IPS-11a (cell line): ENCODE measurements at regions not wholly inside any gene's neighbourhood (a gene's known extent, or its start where the extent isn't known, plus 50 kb on each side); places are given as distances from the start of the nearest gene placed in this dataset.

Experiments
- H3K4me3 ChIP-seq: one replicate; pipeline ENCODE4 v1.5.1; 2013; ENCODE audit warnings: low read depth, low read length, control low read depth

DNA sequence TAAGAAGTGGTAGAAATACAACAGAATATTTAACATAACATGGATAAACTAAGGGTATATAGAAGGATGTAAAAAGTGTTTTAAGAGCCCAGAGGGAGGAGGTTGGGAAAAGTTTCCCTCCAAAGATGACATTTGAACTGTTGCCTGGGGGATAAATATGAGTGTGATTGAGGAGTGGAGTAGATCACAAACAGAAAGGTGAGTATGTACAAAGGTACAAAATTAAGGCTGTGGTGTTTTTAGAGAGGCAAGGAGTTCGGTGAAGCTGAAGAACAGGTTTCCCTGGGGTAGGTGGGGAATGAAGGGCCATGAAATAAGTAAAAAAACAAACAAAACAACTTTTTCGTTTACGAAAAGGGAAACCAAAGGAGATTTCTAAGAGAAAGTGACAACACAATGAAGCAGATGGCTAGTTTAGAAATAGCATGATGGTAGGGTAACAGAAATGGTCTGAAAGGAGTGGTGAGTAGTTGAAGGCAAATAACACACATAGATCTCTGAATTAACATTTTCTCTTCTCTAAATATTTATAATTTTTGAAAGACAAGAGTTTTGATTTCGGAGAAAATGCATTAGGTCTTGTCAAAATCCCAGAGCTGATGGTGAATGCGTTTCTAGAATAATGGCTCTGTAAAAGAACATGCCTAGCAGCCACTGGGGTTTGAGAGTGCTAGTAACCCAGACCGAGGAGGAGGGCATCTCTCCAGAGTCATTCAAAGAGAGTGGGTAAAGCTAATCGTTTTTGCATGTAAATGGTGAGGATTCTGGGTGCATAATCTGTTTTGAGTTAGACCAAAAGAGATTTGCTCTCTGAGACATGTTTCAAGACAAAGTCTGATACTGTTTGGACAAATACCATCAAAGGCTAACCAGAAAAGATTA, 240.4 kb upstream of the DCN start:
- no peak overlapping the region for H3K4me3 ChIP-seq

GRCh38 chr12:91422127-91422526, 239.5 kb upstream of the DCN start:
- no peak overlapping the region for H3K4me3 ChIP-seq

DNA sequence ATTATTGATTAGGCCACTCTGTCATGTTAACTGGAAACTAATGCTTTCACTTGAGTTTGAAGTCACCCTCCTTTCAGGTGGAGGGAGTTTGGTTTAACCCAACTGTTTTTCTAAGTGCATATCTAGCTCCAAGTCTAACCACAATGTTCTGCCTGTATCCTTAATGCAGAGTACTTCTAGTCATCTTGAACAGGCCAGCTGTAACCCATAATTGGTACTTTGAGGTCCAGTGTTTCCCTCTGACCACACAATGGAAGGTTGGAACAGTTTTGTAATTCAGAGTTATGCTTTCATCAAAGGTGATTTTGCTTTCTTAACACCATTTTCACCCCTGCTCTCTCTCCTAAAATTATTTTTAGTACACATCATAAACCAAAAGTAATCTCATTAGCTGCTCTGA, 237.2 kb upstream of the DCN start:
- H3K4me3 ChIP-seq: no peak overlapping the region

DNA sequence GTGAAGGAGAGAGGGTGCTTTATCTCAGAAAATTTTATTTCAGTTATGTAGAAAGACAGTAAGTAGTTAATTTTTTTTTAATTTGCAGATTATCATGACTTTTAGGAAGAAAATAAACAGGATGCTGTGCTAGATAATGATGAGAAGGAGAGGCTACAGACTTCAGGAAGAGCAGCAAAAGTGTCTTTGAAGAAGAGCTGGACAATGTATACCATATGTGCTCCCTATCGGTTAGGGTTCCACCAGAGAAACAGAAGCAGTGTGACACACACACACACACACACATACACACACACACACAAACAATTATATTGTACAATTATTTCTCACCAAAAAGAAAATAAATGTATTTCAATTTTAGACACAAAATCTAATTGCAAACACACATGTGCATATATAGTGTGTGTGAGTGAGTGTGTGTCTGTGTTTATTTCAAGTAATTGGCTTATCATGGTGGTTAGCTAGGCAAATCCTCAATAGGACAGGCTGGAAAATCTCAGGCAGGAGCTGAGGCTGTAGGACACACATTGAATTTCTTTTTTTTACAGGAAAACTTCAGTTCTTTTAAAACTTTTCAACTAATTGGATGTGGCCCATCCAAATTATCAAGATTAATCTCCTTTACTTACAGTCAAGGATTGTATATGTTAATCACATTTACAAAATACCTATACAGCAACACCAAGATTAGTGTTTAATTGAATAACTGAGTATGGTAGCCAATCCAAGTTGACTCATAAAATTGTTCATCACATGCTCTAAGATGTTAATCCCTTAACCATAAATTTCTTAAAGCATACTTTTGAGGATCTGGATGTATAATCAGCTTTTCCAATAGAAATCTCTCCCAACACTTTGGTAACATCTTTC, 235.8 kb upstream of the DCN start:
- H3K4me3 ChIP-seq: no peak overlapping the region

- no peak overlapping the region for H3K4me3 ChIP-seq
Observed at GRCh38 chr12:91417650-91418049, 235.0 kb upstream of the DCN start.

- no peak overlapping the region for H3K4me3 ChIP-seq
Observed at GRCh38 chr12:91414636-91415035, 232.0 kb upstream of the DCN start.

DNA sequence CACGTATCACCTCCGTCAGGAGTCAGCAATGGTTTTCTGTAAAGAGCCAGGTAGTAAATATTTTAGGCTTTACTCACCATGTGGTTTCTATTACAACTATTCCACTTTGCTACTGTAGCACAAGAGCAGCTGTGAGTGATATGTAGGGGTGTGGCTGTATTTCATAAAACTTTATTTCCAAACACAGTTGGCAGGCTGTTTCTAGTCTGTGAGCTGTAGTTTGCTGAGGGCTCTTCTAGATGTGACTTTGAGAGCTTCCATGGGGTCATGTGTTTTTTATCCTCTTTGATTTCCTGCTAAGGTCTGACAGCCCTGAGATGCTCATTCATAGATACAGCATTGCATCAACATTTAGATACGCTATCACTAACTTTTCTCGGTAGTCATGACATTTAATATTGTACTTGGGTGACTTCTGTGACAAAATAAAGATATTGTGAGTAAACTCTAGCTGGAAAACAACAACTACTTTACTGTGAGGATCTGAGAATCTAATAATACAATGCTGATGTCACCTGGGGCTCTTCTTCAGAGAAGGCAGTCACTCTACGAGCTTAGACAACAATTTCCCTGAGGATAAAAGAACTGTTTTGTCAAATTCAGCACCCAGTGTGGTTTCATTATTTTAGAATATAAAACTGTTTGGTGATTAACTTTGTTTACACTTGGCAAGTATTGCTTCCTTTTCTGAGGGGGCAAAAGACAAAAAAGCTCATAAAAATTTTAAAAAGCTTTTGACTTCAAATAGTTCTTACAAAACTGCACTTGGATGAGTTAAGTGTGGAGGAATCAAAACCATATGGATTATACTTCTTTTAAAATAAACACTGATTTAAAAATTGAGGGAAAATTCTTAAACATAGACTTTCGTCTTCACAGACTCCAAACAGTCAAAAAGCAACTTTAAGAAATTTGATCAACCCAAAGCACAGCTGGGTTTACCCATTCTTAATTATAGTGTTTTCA, 231.2 kb upstream of the DCN start:
- H3K4me3 ChIP-seq: no peak overlapping the region

DNA sequence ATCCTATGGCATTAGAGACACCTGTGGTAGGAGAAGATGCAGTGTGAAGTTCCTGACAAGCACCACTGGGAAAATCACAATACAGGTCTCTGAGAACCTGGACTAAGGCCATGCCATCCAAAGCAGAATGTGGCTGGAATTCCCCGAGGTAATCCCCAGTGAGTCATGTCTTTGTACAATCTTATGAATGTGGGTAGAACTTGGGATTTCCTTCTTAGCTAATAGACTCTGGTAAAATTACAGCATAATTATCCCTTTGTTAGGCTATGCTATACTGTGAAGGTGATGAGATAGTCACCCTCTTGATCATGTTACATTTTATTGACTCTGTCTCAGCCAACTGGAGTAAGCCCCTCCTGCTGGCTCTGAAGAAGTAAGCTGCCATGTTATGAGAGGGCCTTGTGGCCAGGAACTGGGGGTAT, 224.3 kb upstream of the DCN start:
- H3K4me3 ChIP-seq: no peak overlapping the region

DNA sequence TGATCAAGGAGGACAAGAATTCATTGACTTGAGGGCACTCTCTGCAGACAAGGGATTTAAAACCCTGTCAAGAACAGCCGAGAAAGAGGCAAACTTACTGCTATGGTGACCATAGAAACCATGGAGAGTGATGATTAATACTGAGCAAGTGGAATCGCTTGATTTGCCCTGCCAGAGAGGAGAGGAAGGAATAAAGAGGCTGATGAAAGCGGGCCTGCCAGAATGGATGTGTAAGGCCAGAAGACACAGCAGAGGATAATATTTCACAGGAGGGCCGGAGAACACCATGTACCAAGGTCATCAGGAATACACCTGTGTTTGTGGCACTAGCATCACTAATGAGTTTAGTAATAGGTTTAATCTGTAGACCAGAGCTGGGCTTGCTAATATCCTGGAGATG, 221.8 kb upstream of the DCN start:
- H3K4me3 ChIP-seq: no peak overlapping the region

GRCh38 chr12:91401190-91401589, 218.6 kb upstream of the DCN start:
- no peak overlapping the region for H3K4me3 ChIP-seq

DNA sequence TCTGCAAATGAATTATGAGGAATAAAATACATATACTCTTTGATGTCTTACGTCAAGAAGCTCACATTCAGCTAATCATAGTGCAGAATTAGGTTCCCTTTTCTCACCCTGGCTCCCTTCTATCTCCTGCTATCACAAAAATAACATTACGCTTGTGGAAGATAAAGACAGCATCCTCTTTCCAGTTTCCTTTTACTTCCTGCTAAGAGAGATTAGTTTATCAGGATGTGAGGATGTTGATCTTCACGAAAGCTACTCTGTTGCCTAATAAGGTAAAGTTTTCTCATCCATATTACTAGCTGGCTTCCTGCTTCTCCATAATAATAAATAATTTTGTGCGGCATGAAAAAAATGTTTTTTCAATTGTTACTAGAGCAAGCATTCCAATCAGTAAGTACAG, 217.7 kb upstream of the DCN start:
- no peak overlapping the region for H3K4me3 ChIP-seq

DNA sequence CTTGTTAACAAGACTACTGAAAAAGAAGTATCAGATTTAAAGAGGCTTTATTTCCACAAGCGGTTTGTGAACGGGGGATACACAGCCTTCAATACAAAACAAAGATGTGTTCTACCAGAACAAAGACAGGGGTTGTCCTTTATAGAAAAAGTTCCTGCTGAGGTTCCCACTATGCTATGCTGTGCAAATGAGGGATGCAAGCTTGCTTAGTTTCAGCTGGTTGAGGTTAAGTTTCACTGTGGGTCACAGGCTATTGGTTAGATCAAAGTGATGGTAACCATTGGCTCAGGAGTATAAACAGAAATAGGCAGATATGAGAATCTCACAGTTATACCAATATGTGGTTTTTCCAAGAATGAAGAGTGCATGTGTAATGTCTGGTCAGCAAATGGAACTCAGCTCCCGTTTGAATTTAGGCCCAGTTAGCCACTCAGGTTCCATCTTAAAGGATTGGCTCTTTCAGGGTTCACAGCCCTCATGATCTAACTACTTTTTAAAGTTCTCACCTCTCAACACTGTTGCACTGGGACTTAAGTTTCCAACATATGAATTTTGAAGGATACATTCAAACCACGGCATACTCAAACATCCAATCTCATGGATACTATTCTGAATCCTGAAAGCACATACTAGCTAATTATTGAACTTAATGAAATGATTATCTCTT, 215.4 kb upstream of the DCN start:
- no peak overlapping the region for H3K4me3 ChIP-seq

- H3K4me3 ChIP-seq: no peak overlapping the region
Observed at GRCh38 chr12:91396293-91396692, 213.7 kb upstream of the DCN start.

DNA sequence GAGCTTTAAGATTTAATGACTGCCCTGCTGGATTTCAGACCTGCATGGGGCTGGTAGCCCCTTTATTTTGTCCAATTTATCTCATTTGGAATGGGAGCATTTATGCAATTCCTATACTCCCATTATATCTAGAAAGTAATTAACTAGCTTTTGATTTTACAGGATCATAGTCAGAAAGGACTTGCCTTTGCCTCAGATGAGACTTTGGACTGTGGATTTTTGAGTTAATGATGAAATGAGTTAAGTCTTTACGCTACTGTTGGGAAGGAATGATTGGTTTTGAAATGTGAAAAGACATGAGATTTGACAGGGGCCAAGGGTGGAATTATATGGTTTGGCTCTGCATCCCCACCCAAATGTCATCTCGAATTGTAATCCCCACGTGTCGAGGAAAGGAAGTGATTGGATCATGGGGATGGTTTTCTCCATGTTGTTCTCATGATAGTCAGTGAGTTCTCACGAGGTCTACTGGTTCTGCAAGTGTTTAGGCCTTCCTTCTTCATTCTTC, 213.1 kb upstream of the DCN start:
- H3K4me3 ChIP-seq: no peak overlapping the region

DNA sequence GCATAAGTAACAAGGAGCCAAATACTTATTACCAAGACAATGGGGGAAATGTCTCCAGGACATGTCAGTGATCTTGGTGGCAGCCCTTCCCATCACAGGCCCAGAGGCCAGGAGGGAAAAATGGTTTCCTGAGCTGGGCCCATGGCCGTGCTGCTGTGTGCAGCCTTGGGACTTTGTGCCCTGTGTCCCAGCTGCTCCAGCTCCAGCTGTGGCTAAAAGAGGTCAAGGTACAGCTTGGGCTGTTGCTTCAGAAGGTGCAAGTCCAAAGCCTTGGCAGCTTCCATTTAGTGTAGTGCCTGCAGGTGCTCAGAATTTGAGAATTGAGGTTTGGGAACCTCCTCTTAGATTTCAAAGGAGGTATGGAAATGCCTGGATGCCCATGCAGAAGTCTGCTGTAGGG, 212.3 kb upstream of the DCN start:
- no peak overlapping the region for H3K4me3 ChIP-seq

DNA sequence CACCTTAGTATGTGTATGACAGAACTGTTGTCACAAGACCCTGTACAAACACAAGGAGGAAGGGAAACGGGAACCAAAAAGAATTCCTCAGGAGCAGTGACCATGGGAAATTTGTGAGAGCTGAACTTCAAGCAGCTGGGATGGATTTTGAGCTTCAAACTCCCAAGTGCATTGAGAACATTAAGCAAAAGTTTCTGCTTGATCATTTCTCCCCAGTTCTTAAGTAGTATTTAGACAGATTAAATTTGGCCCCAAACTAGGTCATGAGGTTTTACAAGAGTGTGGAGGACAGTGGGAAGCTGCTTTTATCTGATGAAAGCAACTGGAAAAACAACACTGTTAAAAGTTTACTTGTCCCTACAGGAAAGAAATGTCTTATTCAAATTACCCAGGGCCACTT, 206.0 kb upstream of the DCN start:
- no peak overlapping the region for H3K4me3 ChIP-seq

GRCh38 chr12:91387461-91388134, 205.0 kb upstream of the DCN start:
- H3K4me3 ChIP-seq: no peak overlapping the region

GRCh38 chr12:91384806-91385205, 202.2 kb upstream of the DCN start:
- no peak overlapping the region for H3K4me3 ChIP-seq

DNA sequence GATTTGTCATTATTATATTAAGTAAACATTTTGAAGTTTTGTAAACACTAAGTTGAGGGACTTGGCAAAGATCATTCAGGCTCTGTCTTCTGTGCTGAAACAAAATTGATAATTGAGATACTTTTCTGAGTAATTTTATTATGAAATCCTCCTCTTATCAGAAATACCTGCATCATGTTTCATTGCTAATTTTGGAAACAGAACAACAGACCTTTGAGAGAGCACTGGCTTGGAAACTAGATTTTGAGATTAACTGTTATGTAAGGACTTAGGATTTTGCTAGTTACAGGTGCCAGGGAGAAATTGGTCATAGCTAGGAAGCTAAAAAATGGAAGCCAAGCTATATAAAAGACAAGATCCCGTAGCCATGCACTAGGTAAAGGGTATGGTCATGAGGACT, 201.7 kb upstream of the DCN start:
- H3K4me3 ChIP-seq: no peak overlapping the region

DNA sequence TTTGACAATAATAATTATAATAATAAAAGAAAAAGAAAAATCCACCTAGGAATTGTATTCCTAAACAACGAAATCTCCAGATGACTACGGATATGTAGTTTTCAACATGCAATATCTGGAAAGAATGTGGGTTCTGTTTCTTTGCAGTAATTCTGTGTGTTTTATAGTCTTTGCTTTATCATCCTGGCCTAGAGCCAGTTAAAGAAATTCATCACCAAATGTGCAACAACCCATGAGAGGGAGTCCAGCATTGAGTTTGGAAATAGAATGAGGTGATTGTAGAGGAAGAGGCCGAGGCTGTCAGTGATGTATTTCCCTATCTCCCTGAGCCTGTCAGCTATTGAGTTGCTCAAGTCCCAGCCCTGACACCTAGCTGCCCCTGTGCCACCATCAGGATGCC, 200.5 kb upstream of the DCN start:
- no peak overlapping the region for H3K4me3 ChIP-seq
